NCI-H82 (cell line): ENCODE measurements at regions not wholly inside any gene's neighbourhood (a gene's known extent, or its start where the extent isn't known, plus 50 kb on each side); places are given as distances from the start of the nearest gene placed in this dataset.

Source experiments
- DNase-seq: peaks from one replicate; lab custom pipeline; 2025; lab: John Stamatoyannopoulos, UW

- no peak for DNase-seq
Measured at GRCh38 chr7:16060502-16060901, 360.8 kb downstream of the CRPPA start.

GRCh38 chr7:16055263-16055976 is 365.9 kb downstream of the CRPPA start:
- DNase-seq, result no peak

GRCh38 chr7:16051561-16052255 is 365.2 kb upstream of the MEOX2 start:
- DNase-seq, result no peak

GRCh38 chr7:16046041-16046440 is 359.6 kb upstream of the MEOX2 start:
- DNase-seq, result no peak

- DNase-seq, result no peak
Measured at GRCh38 chr7:16045296-16045695, 358.8 kb upstream of the MEOX2 start.

- no peak for DNase-seq
Measured at GRCh38 chr7:16044645-16045044, 358.2 kb upstream of the MEOX2 start.

GRCh38 chr7:16040346-16040745 is 353.9 kb upstream of the MEOX2 start:
- no peak for DNase-seq

- no peak for DNase-seq
Measured at GRCh38 chr7:16038906-16039305, 352.4 kb upstream of the MEOX2 start.

- no peak for DNase-seq
Measured at GRCh38 chr7:16035392-16035791, 348.9 kb upstream of the MEOX2 start.

GRCh38 chr7:16034866-16035265 is 348.4 kb upstream of the MEOX2 start:
- no peak for DNase-seq

DNA sequence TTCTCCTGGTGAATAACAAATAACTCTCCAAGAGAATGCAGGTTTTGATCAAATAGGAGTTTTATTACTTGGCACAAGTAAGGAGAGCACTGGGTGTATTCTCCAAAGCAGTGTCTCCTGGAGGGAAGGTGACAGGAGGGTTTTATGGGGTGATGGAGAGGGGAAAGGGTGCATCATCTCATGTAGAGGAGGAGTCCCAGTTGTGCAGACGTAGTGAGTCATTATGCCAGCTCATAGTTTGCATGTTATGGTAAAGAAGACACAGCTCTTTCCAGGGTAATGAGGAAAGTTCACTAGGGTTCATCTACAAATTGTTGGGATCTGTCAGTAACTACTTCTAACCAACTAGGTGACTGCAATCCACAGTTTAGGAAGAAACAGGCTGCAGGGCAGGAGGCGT is 347.9 kb upstream of the MEOX2 start:
- DNase-seq, result no peak

DNA sequence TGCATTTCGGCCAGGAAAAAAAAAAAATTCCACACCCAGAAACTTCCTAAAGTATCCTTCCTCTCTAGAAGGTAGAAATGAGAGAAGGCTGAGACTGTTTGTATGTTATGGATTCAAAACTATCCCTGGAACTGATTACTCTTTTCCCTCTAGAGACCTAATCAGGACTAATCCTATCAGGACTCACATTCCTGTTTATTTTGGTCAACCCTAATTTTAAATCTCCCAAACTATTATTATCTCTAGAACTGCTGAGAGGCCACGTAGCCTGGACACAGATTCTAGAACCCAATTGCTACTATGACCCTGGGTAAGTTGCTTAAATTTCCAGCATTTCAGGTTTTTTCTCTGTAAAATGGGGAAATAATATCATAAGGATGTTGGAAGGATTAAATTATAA is 346.8 kb upstream of the MEOX2 start:
- no peak for DNase-seq

DNA sequence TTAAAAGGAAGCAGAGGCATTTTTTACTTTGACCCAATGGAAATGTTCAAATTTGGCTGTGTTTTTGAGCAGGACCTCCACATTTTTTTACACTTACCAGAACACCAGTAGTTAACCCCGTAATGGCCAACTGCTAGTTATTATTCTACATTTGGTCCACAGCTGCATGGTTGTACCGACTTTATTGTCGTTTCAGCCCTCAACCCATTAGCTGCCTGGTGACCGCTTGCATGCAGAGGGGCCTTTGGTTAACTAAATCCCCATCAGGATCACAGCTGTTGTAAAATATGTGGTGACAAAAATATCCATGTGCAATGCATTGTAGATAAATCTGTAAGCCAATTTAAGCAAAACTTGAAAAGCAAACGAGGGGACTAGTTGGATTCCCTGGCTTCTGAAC is 342.2 kb upstream of the MEOX2 start:
- DNase-seq, result no peak

- no peak for DNase-seq
Measured at GRCh38 chr7:16028103-16028502, 341.6 kb upstream of the MEOX2 start.

DNA sequence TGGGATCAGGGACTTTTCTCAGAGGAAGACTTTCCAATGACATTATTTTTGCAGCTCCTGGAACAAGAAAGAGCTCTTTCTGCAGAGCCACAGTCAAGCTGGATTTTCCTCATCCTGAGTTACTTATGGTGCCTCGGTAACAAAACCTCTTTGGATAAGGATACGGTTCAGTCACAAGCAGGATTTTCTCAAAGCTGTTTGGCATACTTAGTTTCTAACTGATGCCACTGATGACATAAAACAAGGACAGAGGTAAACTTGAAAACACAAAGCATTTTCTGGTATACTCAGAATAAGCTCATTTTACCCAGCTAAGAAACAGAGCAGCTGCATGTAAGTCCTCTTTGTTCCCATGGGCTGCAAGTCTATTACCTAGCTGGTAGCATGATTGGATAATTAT is 340.9 kb upstream of the MEOX2 start:
- no peak for DNase-seq

- DNase-seq, result no peak
Measured at GRCh38 chr7:16026253-16027020, 340.0 kb upstream of the MEOX2 start.

DNA sequence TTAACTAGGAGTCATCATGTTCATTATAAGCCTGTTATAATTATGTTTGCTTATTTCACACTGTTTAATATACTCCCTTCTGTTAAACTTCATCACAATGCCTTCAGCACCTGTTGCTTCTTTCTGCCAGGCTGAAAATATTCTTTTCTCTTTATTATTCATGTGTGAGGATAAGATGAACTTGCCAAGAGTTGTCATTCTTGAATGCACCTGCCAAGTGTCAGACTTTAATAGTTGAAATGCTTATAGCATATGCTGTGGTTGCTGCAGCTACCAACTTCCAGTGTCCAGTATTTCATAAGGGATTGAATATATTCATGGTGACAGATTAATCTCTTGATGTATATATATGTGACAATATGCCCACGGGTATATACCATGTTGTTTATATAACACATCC is 339.2 kb upstream of the MEOX2 start:
- DNase-seq, result no peak

- DNase-seq, result no peak
Measured at GRCh38 chr7:16023503-16023902, 337.0 kb upstream of the MEOX2 start.

- no peak for DNase-seq
Measured at GRCh38 chr7:16023046-16023445, 336.6 kb upstream of the MEOX2 start.

- DNase-seq, result no peak
Measured at GRCh38 chr7:16021851-16022250, 335.4 kb upstream of the MEOX2 start.

DNA sequence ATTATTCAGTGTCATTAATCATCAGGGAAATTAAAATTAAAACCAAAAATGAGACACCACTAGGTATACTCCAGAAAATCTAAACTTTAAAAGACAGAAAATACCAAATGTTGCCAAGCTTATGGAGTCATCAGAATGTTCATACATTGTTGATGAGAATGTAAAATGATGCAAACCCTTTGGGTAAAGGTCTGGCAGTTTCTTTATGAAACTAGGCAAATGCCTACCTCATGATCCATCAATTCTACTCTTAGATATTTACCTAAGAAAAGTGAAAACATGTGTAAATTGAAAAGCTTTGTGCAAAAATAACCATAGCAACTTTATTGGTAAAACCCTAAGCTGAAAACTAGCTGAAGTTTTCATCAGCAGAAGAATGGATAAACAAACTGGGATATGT is 329.5 kb upstream of the MEOX2 start:
- no peak for DNase-seq

DNA sequence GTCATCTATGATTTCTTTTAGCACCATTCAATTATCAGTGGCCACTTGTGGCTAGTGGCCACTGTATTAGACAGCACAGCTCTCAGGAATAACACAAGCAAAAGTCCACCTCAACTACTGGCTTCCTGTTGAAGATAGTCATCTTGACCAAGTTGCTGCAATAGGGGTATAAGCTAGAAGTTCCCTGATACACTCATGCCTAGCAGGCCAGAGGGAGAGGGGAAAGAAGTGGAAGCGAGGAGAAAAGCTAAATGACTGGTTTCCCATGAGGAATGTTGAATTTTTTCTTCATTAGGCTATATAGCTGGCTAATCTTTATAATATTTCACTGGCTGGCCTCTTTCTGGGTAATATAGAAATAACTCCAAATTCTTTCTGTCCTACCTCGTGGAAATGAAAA is 327.5 kb upstream of the MEOX2 start:
- no peak for DNase-seq

- DNase-seq, result no peak
Measured at GRCh38 chr7:16007911-16008310, 321.4 kb upstream of the MEOX2 start.
